GM06990 (cell line): ENCODE measurements at regions not wholly inside any gene's neighbourhood (a gene's known extent, or its start where the extent isn't known, plus 50 kb on each side); places are given as distances from the start of the nearest gene placed in this dataset.

ENCODE experiments used
- DNase-seq: peaks from one replicate; pipeline ENCODE4 v3.0.0-alpha.2; 2011; ENCODE audit not compliant: insufficient read length; ENCODE audit errors: extremely low read depth
- H3K27me3 ChIP-seq: replicated peaks from 2 replicates; pipeline ENCODE4 v1.6.0; 2011; ENCODE audit warnings: low read length; ENCODE audit not compliant: control insufficient read depth, insufficient read depth
- H3K36me3 ChIP-seq: 2 replicates; pipeline ENCODE4 v1.5.1; 2011; ENCODE audit warnings: low read length; ENCODE audit not compliant: control insufficient read depth, insufficient read depth
- H3K4me3 ChIP-seq: replicated peaks from 2 replicates; pipeline ENCODE4 v1.5.1; 2011; ENCODE audit warnings: low read depth, mild to moderate bottlenecking, control low read depth, low read length
- TF ChIP-seq, protein P1 (sequence below): IDR thresholded peaks from 2 replicates; pipeline ENCODE4 v1.5.1; 2011; ENCODE audit warnings: low read length, control low read depth, mild to moderate bottlenecking, inconsistent platforms; ENCODE audit not compliant: insufficient read depth, poor library complexity, severe bottlenecking

GRCh38 chr13:37954191-37954590 lies 84.6 kb upstream of the TRPC4 start:
- Histone ChIP-seq H3K27me3 (no peaks in the 10 kb centered on the region), H3K36me3 (no peaks in the 10 kb centered on the region), H3K4me3 (no peak overlapping the region)
- TF ChIP-seq, protein P1, sequence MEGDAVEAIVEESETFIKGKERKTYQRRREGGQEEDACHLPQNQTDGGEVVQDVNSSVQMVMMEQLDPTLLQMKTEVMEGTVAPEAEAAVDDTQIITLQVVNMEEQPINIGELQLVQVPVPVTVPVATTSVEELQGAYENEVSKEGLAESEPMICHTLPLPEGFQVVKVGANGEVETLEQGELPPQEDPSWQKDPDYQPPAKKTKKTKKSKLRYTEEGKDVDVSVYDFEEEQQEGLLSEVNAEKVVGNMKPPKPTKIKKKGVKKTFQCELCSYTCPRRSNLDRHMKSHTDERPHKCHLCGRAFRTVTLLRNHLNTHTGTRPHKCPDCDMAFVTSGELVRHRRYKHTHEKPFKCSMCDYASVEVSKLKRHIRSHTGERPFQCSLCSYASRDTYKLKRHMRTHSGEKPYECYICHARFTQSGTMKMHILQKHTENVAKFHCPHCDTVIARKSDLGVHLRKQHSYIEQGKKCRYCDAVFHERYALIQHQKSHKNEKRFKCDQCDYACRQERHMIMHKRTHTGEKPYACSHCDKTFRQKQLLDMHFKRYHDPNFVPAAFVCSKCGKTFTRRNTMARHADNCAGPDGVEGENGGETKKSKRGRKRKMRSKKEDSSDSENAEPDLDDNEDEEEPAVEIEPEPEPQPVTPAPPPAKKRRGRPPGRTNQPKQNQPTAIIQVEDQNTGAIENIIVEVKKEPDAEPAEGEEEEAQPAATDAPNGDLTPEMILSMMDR: no peak
- DNase-seq: no peak

- TF ChIP-seq, protein P1: no peak
- Histone ChIP-seq H3K4me3 (no peak overlapping the region), H3K27me3 (no peaks in the 10 kb centered on the region), H3K36me3 (no peaks in the 10 kb centered on the region)
- no peak for DNase-seq
Measured at GRCh38 chr13:37953696-37954095, 84.1 kb upstream of the TRPC4 start.

DNA sequence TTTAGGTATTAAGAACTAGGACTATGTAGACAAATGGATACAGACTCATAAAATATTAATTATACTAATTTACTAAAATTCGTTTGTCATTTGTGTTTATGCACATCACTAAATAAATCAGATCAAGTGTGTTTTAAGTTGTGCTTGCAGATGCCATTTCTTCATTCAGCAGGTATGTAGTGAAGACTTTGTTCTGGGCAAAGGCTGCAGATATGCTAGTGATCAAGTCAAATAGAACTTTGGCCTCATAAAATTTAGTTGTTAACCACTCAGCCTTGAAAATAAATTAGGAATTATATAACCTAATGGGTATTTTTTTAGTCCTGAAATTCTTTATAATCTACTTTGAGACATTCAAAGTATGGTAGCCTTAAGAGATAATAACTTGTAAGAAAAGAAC lies 80.4 kb upstream of the TRPC4 start:
- Histone ChIP-seq H3K36me3 (no peaks in the 10 kb centered on the region), H3K4me3 (no peak overlapping the region), H3K27me3 (no peaks in the 10 kb centered on the region)
- TF ChIP-seq, protein P1: no peak
- no peak for DNase-seq

DNA sequence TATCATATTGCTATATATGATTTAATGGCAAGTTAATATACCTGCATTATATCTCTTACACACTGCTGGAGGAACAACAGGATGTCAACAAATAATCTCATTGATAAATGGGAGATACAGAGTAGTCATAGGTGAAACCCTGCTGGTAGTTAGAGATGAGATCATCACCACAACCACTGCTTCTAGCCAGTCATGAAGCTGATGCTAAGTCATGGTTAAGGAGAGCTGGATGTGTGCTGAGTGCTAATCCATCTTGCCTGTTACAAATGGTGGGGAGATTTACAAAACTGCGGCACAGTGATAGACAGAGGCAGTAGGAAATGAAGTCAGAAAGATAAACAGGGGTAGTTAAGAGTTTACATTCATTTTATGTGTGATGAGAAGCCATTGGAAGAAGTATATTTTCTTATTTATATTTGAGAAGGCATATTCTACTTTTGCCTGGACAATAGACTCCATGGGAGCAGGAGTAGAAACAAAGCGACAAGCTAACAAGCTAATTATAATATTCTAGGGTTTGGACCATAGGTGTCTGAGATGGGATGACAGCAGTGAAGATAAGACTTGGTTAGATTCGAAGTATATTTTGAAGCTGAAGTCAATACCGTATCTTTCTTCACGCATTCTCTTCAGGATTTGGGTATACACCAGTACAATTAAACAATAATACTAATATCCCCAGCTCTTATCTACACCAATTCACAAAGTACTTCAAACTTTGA lies 78.0 kb upstream of the TRPC4 start:
- TF ChIP-seq, protein P1: no peak
- DNase-seq: no peak

DNA sequence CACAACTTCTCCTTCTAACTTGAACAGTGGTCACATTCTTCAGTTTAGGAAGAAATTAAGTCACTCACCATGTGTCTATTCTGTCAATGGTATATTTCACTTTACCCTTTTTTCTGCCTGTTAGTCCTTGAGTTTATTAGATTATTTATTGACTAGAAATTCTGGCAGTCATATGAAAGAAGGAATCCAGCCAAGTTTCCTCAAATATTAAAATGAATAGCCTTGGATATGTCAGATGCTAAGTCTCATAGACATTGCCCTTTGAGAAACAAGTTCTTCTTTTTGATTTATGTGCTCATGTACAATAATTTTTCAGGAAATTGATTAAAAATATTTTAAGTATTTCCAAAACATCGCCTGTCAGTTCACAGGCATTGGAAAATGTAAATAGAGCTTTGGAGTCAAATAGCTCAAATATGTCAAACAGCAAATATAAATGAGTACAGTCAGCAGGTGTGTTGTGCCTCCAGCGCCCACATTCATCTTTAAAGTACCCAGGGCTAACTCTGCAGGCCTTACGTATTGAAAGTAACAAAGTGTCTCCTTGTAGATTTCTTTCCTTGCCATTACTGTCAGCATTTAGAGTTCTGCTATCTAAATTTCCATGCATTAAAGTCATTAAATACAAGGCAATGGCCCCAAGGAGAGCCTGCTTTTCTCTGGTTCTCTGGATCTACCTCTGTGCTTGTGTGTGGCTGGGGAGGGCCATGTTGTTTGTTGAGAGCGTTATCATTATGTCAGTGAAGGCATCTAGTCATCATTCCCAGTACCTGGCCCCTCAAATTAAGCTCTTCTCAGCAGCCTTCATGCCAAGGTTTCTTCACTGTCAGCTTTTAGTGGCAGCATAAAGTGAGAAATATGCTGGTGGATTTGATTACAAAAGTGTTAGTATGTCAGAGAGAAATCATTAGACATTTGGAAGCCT lies 76.3 kb upstream of the TRPC4 start:
- no peak for DNase-seq
- no peaks in the 10 kb centered on the region for H3K27me3 ChIP-seq
- no peak overlapping the region for H3K4me3 ChIP-seq
- TF ChIP-seq, protein P1: no peak
- H3K36me3 ChIP-seq: no peaks in the 10 kb centered on the region

More for the DNA sequence above, 78.0 kb upstream of the TRPC4 start:
- H3K27me3 ChIP-seq: no peaks in the 10 kb centered on the region
- no peaks in the 10 kb centered on the region for H3K36me3 ChIP-seq
- no peak overlapping the region for H3K4me3 ChIP-seq
